ENCODE measurements at regions not wholly inside any gene's neighbourhood (a gene's known extent, or its start where the extent isn't known, plus 50 kb on each side); places are given as distances from the start of the nearest gene placed in this dataset.

- TF ChIP-seq, protein P1, sequence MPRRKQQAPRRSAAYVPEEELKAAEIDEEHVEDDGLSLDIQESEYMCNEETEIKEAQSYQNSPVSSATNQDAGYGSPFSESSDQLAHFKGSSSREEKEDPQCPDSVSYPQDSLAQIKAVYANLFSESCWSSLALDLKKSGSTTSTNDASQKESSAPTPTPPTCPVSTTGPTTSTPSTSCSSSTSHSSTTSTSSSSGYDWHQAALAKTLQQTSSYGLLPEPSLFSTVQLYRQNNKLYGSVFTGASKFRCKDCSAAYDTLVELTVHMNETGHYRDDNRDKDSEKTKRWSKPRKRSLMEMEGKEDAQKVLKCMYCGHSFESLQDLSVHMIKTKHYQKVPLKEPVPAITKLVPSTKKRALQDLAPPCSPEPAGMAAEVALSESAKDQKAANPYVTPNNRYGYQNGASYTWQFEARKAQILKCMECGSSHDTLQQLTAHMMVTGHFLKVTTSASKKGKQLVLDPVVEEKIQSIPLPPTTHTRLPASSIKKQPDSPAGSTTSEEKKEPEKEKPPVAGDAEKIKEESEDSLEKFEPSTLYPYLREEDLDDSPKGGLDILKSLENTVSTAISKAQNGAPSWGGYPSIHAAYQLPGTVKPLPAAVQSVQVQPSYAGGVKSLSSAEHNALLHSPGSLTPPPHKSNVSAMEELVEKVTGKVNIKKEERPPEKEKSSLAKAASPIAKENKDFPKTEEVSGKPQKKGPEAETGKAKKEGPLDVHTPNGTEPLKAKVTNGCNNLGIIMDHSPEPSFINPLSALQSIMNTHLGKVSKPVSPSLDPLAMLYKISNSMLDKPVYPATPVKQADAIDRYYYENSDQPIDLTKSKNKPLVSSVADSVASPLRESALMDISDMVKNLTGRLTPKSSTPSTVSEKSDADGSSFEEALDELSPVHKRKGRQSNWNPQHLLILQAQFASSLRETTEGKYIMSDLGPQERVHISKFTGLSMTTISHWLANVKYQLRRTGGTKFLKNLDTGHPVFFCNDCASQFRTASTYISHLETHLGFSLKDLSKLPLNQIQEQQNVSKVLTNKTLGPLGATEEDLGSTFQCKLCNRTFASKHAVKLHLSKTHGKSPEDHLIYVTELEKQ (CRISPR knock-in tag; IDR thresholded peaks at IDR 0.05), result no peak
- no peak for TF ChIP-seq ZNF324 (CRISPR knock-in tag; IDR thresholded peaks at IDR 0.05)
Measured at GRCh38 chr2:182615036-182615435, 101.0 kb upstream of the DNAJC10 start (continued).

DNA sequence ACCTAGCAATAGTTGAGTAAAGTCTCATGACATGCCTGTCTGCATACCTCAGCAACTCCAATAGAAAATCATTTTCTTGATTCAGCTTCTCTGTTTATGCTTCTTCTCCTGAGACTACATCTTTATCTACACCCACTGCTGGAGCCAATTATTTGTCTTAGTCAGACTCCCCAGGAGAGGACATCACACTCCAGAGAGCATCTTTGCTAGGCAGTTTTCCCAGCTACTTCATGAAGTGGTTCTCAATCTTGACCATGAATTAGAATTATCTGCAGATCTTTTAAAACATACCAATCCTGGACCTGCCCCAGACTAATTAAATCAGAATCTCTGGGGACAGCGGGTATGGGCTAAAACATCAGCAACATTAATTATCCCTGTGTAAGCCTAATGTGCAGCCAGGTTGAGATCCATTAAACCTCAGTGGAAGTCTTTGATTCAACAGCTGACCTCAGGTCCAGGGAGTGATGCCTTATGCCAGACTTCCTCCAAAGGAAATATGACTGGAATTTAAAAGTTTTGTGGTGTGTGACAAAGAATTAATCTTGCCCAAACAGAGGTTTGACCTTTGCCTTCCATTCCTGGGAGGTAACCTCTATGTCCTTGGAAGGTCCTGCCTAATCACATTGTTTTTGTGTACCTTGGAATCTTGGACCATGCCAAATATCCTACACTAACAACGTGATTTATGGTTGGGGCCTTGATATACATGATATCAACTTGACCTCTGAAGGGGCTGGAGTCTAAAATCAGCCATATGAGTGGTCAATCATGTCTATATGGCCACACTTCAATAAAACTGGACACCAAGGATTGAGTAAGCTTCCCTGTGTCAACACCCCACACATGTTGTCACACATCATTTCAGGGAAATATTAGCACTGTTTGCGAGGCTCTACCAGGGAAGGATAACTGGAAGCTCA is 99.3 kb upstream of the DNAJC10 start:
- DNase-seq (ENCODE audit: extremely low read depth in 1 of 4, low spot score in 3 of 4), result no peak
- H2AFZ ChIP-seq (ENCODE audit: low read depth, low read length), result no peak overlapping the region
- no peak overlapping the region for H3K27ac ChIP-seq (ENCODE audit: extremely low read depth, low read depth, low read length)
- no peaks in the 10 kb centered on the region for H3K36me3 ChIP-seq (ENCODE audit: control insufficient read depth, insufficient read depth, low read length)
- WGBS (ENCODE audit: insufficient coverage, low coverage, missing lambda C conversion rate), result 13% methylated on average over 3 of the region's 3 CpGs
- no peaks in the 10 kb centered on the region for H3K9me1 ChIP-seq (ENCODE audit: control insufficient read depth, insufficient read depth, low read length)
- H3K9me3 ChIP-seq (replicated peaks; ENCODE audit: control insufficient read depth, insufficient read depth, low read depth, low read length), result no peaks in the 10 kb centered on the region
- BruUV-seq (replicated peaks), result no TSS peak
- no peak overlapping the region for H3K4me3 ChIP-seq
- FAIRE-seq, result no peak
- no peak for ATAC-seq
- POLR2A ChIA-PET, result no interaction called here
- H3K79me2 ChIP-seq (ENCODE audit: control insufficient read depth, insufficient read depth, low read length), result no peaks in the 10 kb centered on the region
- H3K4me2 ChIP-seq (ENCODE audit: insufficient read depth, low read length), result no peak overlapping the region
- in situ Hi-C loops (cut with MboI) (no loop called here), intact Hi-C loops (cut with micrococcal nuclease) (no loop called here)
- no peaks in the 10 kb centered on the region for H3K4me1 ChIP-seq (replicated peaks in 1 of 2; ENCODE audit: control insufficient read depth in 2 of 2, insufficient read depth in 2 of 2, low read length in 2 of 2)
- H3K27me3 ChIP-seq (ENCODE audit: control insufficient read depth in 2 of 2, insufficient read depth in 2 of 2, low read length in 2 of 2), result no peaks in the 10 kb centered on the region
- CTCF ChIA-PET (ENCODE audit: low intra/inter-chr PET ratio), result no interaction called here
- H3K9ac ChIP-seq (ENCODE audit: insufficient read depth in 1 of 2, low read depth in 2 of 2, low read length in 2 of 2), result no peak overlapping the region
- no peaks in the 10 kb centered on the region for H4K20me1 ChIP-seq (replicated peaks; ENCODE audit: control insufficient read depth, insufficient read depth, low read length)
- TF ChIP-seq, protein P2, sequence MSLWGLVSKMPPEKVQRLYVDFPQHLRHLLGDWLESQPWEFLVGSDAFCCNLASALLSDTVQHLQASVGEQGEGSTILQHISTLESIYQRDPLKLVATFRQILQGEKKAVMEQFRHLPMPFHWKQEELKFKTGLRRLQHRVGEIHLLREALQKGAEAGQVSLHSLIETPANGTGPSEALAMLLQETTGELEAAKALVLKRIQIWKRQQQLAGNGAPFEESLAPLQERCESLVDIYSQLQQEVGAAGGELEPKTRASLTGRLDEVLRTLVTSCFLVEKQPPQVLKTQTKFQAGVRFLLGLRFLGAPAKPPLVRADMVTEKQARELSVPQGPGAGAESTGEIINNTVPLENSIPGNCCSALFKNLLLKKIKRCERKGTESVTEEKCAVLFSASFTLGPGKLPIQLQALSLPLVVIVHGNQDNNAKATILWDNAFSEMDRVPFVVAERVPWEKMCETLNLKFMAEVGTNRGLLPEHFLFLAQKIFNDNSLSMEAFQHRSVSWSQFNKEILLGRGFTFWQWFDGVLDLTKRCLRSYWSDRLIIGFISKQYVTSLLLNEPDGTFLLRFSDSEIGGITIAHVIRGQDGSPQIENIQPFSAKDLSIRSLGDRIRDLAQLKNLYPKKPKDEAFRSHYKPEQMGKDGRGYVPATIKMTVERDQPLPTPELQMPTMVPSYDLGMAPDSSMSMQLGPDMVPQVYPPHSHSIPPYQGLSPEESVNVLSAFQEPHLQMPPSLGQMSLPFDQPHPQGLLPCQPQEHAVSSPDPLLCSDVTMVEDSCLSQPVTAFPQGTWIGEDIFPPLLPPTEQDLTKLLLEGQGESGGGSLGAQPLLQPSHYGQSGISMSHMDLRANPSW (CRISPR knock-in tag; IDR thresholded peaks at IDR 0.05), result no peak
- TF ChIP-seq, protein P3, sequence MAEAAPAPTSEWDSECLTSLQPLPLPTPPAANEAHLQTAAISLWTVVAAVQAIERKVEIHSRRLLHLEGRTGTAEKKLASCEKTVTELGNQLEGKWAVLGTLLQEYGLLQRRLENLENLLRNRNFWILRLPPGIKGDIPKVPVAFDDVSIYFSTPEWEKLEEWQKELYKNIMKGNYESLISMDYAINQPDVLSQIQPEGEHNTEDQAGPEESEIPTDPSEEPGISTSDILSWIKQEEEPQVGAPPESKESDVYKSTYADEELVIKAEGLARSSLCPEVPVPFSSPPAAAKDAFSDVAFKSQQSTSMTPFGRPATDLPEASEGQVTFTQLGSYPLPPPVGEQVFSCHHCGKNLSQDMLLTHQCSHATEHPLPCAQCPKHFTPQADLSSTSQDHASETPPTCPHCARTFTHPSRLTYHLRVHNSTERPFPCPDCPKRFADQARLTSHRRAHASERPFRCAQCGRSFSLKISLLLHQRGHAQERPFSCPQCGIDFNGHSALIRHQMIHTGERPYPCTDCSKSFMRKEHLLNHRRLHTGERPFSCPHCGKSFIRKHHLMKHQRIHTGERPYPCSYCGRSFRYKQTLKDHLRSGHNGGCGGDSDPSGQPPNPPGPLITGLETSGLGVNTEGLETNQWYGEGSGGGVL (CRISPR knock-in tag; IDR thresholded peaks at IDR 0.05), result no peak
- TF ChIP-seq, protein P4, sequence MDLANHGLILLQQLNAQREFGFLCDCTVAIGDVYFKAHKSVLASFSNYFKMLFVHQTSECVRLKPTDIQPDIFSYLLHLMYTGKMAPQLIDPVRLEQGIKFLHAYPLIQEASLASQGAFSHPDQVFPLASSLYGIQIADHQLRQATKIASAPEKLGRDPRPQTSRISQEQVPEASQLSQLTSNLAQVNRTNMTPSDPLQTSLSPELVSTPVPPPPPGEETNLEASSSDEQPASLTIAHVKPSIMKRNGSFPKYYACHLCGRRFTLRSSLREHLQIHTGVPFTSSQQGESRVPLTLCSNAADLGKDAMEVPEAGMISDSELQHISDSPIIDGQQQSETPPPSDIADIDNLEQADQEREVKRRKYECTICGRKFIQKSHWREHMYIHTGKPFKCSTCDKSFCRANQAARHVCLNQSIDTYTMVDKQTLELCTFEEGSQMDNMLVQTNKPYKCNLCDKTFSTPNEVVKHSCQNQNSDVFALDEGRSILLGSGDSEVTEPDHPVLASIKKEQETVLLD (IDR thresholded peaks at IDR 0.05), result no peak
- TF ChIP-seq SETDB1 (IDR thresholded peaks at IDR 0.05; ENCODE audit: low read length), result no peak

Measured in K562 (cell line).